Middle frontal gyrus (tissue), 1 donor: ENCODE measurements at regions not wholly inside any gene's neighbourhood (a gene's known extent, or its start where the extent isn't known, plus 50 kb on each side); places are given as distances from the start of the nearest gene placed in this dataset.
"Not testable (repeated sequence)": the region's sequence is repeated elsewhere in the genome, so short reads cannot be mapped to it uniquely, and the experiment has no call there.

Experiments
- DNase-seq: peaks from one replicate; pipeline ENCODE4 v3.0.0-alpha.2; 2015; ENCODE audit warnings: low spot score; ENCODE audit errors: extremely low spot score

- DNase-seq, result not testable (repeated sequence)
These were observed 684.9 kb downstream of the MAFB start for GRCh38 chr20:40004092-40004491.

- no peak for DNase-seq
These were observed 695.3 kb downstream of the MAFB start for GRCh38 chr20:39993742-39994141.

DNA sequence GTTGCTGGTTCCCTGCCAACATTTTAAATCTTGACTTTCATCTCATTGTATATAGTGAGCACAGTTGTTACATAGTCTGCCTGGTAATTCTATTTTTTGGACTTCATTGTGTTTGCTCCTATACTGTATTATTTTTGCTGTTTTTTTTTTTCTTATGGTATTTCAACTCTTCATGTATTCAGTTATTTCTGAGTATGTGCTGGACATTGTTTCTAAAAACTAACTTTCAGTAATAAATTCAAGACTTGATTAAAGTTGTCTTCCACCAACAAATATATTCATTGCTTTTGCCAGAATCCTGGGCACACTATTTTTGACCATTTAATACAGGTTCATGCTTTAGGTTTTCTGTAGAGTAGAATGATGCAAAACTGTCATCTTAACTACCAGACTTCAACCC, 698.3 kb downstream of the MAFB start:
- DNase-seq, result no peak

GRCh38 chr20:39988991-39989390, 700.0 kb downstream of the MAFB start:
- no peak for DNase-seq

DNA sequence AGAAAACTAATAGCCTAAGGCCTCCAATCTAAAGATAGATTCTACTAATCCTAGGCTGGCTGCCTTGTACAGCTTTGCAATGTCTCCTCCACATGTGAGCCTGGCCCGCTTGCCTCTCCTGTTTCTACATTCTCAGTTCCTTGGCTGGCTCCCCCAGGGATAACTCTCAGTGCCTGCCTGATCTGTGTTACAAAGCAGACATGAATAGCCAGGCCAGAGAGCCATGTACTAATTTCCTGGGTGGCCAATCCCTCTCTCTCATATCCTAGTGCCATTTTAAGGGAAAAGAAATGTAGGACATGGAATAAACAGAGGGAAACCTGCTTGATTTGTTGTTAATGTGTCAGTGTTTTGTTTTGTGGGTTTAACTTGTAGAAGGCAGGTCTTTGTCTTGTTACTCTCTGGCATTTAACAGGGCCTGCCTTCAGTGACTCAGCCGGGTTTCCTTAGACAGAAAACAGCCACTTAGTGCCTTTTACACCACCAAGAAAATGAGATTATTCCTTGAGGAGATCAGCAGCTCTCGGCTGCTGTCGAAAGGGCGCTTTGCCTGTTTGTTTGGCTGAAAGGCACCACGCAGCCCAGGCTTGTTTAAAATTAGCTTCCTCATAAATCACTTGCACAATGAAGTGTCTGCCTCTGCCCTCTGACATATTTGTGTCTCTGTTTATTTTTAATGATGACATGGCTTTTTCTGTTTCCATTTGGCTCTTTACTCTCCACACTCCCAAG, 702.7 kb downstream of the MAFB start:
- DNase-seq, result no peak

DNA sequence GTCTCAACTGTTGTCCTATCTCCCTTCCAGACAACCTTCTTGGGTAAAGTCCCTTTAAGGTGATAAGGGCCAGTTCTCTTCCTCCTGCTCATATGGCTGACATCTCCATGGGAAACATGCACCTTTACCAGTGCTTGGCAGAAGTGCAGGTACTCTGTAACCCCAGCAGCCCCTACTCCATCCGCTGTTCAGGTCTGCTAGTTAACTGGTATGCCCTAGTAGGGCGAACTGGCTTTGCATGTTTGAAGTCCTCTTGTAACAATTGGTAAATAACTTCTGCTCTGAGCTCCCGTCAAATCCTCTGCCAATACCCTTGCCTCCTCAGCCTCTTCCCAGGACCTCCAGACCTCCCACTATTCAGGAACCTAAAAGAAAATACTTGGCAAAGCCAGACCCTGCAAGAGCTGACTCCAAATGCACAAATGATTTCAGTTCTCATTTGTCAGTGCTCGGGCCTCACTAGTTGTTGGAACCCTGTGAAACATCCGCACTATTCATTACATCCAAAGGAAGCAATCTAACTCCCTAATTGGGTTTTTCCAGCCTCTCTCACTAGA, 703.7 kb downstream of the MAFB start:
- no peak for DNase-seq

GRCh38 chr20:39983655-39984054, 705.4 kb downstream of the MAFB start:
- no peak for DNase-seq

GRCh38 chr20:39983183-39983582, 705.9 kb downstream of the MAFB start:
- no peak for DNase-seq

DNA sequence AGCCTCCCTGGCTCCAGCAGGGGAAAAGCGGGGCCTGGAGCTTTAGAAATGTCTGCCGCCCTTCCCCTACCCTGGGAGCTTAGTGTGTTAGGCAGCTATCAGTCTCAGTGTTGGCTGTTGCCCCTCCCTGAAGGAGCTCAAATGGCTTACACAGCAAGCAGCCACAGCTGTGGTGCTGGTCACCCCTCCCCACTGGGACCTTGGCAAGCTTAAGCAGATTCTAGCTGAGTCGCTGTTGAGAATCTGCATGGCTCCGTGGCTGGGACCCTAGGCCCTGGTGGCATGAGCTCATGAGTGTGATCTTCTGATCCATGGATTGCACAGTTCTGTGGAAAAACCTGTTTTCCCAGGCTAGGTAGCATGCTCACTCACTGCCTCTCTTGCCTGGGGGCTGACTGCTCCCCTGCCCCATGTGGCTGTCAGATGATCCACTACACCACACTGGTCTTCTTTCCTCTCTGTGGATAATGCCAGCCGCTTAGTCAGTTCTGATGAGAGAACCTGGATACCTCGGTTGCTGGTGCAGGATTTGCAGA, 714.0 kb downstream of the MAFB start:
- DNase-seq, result no peak

- DNase-seq, result no peak
These were observed 720.5 kb downstream of the MAFB start for GRCh38 chr20:39968495-39968894.

DNA sequence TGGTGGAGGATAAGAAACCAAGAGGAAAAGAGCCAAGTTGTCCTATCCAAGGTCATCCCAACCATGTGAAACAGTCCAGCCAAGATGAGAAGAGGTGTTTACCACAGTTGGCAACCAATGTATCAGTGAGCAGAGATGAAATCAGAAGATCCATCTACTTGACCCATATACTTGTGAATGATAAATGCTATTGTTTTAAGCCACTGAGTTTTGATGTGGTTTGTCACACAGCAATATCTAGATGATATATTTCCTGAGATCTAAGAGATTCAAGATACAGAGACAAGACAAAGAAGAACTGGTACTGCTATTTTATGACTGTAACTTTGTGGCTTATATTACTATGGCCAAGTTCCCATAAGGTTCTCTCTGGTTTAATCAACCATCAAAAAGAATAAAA, 721.2 kb downstream of the MAFB start:
- DNase-seq, result no peak

DNA sequence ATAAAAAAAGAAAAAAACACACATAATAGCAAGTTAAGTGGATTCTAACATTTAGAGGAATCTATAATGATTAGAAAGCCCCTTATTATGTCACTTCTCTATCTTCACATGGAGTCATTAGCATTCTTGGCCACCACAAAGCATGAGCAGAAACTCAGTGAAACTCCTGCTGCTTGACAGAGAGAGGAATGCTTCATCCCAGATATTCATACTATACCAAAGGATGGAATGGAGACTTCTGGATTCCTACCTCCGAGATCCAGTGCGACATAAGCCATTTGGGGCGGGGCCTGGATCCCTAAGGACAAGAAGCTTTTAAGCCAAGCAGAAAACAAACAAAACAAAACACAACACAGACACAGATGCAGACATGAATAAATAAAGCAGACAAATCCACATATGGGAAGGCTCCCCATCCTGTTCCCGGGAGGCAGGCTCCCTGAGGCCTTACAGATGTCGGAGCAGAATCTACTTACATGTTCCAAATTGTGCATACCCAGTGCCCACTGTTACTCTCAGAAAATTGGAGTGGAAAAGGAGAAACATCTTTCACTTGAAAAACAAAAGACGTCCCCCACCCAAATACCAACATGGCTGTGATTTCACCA, 727.3 kb downstream of the MAFB start:
- DNase-seq, result no peak

GRCh38 chr20:39960522-39961428, 728.3 kb downstream of the MAFB start:
- no peak for DNase-seq

- not testable (repeated sequence) for DNase-seq
These were observed 731.1 kb downstream of the MAFB start for GRCh38 chr20:39957911-39958310.

GRCh38 chr20:39954621-39955020, 734.4 kb downstream of the MAFB start:
- no peak for DNase-seq

DNA sequence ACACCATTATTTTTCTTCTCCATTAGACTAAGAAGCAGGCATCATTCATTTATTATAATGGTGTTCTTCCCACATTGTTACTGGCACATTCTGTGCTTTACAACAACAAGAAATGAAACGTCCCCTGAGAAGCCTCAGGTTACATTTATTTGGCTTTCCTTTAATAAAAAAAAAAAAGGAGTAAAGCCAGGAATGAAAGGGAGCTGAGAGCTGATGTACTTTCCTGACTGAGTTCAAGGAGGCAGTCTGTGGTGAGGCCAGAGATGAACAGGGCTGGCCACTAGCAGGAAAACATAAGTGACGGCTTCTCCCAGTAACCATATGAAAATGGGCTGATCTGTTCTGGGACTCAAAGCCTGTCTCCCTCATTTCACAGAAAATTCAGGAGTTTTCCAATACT, 742.1 kb downstream of the MAFB start:
- DNase-seq, result no peak

DNA sequence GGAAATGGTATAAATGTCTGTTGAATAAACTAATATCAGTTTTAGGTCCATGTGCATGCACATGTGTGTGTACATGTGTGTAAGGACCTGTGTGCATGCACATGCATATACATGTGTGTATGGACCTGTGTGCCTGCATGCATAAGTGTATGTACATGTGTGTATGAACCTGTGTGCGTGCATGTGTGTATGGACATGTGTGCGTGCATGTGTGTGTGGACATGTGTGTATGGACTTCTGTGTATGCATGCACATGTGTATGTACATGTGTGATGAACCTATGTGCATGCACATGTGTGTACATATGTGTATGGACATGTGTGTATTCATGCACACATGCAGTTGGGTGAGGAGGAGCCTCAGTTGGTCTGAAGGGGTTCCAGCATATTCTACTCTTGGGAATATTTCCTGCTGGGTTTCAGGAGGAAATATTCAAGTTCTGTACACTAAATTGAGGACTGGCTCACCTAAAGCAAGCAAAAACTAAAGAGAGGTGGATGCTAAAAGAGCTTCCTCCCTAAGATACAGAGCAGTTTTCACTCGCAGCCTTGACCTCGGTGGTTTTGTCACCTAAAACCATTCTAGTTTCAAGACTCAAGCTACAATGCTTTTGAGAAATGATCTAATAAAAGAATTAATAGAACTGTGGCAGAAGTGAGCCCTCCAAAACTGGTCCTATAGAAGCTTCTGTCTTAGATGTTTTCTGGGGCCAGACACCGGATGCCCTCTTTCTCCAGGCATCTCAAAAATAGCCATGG, 742.8 kb downstream of the MAFB start:
- DNase-seq, result no peak

DNA sequence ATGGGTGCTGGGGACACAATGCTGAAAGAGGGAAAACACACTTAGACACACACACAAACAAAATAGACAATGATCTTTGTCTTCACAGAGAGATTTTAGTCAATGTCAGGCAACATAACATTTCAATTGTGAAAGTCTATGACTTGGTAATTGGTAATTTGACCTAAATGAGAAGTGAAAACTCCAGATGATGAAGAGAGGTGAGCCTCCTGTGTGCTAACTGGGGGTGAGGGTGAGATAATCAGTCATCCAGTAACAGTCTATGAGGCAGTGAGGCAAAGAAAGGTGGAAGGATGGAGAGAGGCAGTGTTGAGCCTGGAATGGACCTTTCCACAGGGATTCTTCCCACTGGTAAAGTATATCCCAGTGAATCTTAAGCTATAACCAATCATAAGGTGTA, 744.2 kb downstream of the MAFB start:
- no peak for DNase-seq

DNA sequence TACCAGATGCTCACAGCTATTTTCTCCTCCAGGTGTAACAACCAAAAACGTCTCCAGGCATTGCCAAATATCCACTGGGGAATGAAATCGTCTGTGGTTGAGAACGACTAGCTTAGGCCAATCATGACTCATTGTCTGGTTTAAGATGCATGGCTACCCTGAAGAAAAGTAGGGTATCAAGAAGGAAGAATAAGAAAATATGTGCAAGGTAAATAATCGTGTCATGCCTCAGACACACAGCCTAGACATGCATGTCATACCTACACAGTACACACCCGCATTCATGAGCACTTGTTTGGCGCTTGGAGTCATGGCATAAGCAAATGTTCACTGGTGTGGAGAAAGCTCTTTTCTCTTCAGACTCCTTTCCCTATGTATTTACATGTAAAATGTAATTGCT, 745.7 kb downstream of the MAFB start:
- no peak for DNase-seq

DNA sequence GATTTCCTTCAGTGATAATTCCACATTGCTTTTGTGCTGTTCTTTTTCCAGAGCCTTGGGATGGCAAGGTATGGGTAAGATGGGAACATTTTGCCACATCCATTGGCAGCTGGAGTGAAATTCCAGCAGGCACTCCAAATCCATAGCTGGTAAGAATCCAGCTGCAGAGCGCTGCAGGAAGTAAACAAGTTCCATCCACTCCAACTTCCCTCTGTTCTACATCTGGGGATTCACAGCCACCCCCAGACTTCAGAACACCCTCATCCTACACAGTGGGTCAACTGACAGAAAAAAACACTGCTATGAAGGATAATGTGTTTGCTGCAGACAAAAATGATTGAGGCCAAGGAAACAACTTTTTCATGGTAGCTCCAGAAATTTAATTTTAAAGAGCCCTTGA, 747.8 kb downstream of the MAFB start:
- no peak for DNase-seq
